ENCODE measurements at regions not wholly inside any gene's neighbourhood (a gene's known extent, or its start where the extent isn't known, plus 50 kb on each side); places are given as distances from the start of the nearest gene placed in this dataset.

- no peak for TF ChIP-seq ZBTB33 (IDR thresholded peaks at IDR 0.05; ENCODE audit: borderline replicate concordance, low read depth)
- no peak for TF ChIP-seq TAF1 (IDR thresholded peaks at IDR 0.05; ENCODE audit: borderline replicate concordance, low read depth, low read length)
Observed at GRCh38 chr3:73808862-73809509, 184.2 kb upstream of the PDZRN3 start (continued).

- DNase-seq, result no peak
- Histone ChIP-seq H2AFZ (ENCODE audit: low read depth) (no peak overlapping the region), H3K36me3 (replicated peaks in 1 of 2; ENCODE audit: control insufficient read depth in 1 of 2, insufficient read depth in 2 of 2, low read length in 1 of 2) (no peaks in the 10 kb centered on the region), H3K4me2 (no peak overlapping the region), H3F3A (replicated peaks; ENCODE audit: insufficient read depth) (no peaks in the 10 kb centered on the region), H3K27ac (ENCODE audit: low read depth in 2 of 2, low read length in 1 of 2) (no peak overlapping the region), H3K79me2 (ENCODE audit: insufficient read depth) (no peaks in the 10 kb centered on the region), H3K9me3 (no peaks in the 10 kb centered on the region), H3K4me3 (ENCODE audit: low read depth in 2 of 2, low read length in 1 of 2) (no peak overlapping the region), H3K9me2 (no peaks in the 10 kb centered on the region), H3K9ac (no peak overlapping the region), H4K20me1 (ENCODE audit: insufficient read depth) (no peaks in the 10 kb centered on the region), H3K27me3 (ENCODE audit: insufficient read depth) (no peaks in the 10 kb centered on the region), H3K4me1 (ENCODE audit: control insufficient read depth in 1 of 2, insufficient read depth in 2 of 2, low read depth in 1 of 2, low read length in 1 of 2) (no peaks in the 10 kb centered on the region)
- ChIA-PET CTCF (no interaction called here), POLR2A (interaction anchor here (0.6 kb wide), 1 partner anchor 56 kb away, joined by 5 read pairs; no protein-coding TSS in a partner anchor)
- WGBS (ENCODE audit: low lambda C conversion rate), result 38% methylated on average over 3 of the region's 3 CpGs
- TF ChIP-seq SMC3 (IDR thresholded peaks at IDR 0.05; ENCODE audit: low read depth, low read length) (no peak), REST (IDR thresholded peaks at IDR 0.05; ENCODE audit: low read depth, low read length) (no peak), RFX5 (IDR thresholded peaks at IDR 0.05; ENCODE audit: low read length) (no peak), RAD21 (IDR thresholded peaks at IDR 0.05; ENCODE audit: low read length) (no peak), NRF1 (IDR thresholded peaks at IDR 0.05; ENCODE audit: low read depth, low read length) (no peak), IRF3 (IDR thresholded peaks at IDR 0.05; ENCODE audit: low read depth, low read length) (no peak), MEF2A (IDR thresholded peaks at IDR 0.05; ENCODE audit: borderline replicate concordance, low read depth) (no peak), TAF1 (IDR thresholded peaks at IDR 0.05; ENCODE audit: borderline replicate concordance, low read depth, low read length) (no peak), RXRA (IDR thresholded peaks at IDR 0.05; ENCODE audit: borderline replicate concordance, low read depth) (no peak), NFIC (IDR thresholded peaks at IDR 0.05; ENCODE audit: borderline replicate concordance) (no peak), JUND (IDR thresholded peaks at IDR 0.05) (no peak), FOXJ3 (CRISPR knock-in tag; IDR thresholded peaks at IDR 0.05) (no peak)
Observed at GRCh38 chr3:73805435-73805834, 180.7 kb upstream of the PDZRN3 start.
